ENCODE measurements at regions not wholly inside any gene's neighbourhood (a gene's known extent, or its start where the extent isn't known, plus 50 kb on each side); places are given as distances from the start of the nearest gene placed in this dataset.

GRCh38 chr11:127249576-127249975 is 249.0 kb upstream of the KIRREL3 start:
- Mint-ChIP-seq H3K9me3 (no peaks in the 10 kb centered on the region), H3K4me1 (peaks cover 21% of the 10 kb centered on the region)

DNA sequence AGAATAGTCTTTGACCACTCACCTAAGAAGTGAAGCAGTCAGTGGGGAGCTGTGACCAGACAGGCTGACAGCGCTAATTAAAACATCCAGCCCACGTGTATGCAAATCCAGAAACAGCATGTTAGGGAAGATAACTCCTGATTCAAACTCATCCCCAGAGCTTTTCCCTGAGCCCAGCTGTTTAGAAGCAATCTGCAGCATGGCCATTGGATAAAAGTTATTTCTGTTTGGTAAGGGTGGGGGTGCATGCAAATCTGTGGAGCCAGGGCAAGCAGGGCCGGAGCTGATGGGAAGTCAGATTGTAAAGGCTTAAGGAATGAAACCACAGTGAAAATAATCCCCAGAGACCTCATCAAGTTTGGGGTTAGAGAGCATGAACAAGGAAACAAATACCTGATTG is 247.9 kb upstream of the KIRREL3 start:
- TF ChIP-seq JUN (CRISPR knock-in tag; IDR thresholded peaks at IDR 0.05) (no peak), MAX (CRISPR knock-in tag; IDR thresholded peaks at IDR 0.05) (no peak), FOXJ3 (CRISPR knock-in tag; IDR thresholded peaks at IDR 0.05; ENCODE audit: borderline replicate concordance) (no peak), AFF4 (CRISPR knock-in tag; IDR thresholded peaks at IDR 0.05; ENCODE audit: borderline replicate concordance) (no peak), MXD4 (CRISPR knock-in tag; IDR thresholded peaks at IDR 0.05; ENCODE audit: borderline replicate concordance) (no peak), EMX1 (CRISPR knock-in tag; IDR thresholded peaks at IDR 0.05) (no peak), ZNF121 (CRISPR knock-in tag; IDR thresholded peaks at IDR 0.05) (no peak), FOXK1 (CRISPR knock-in tag; IDR thresholded peaks at IDR 0.05) (no peak), ZBTB21 (CRISPR knock-in tag; IDR thresholded peaks at IDR 0.05; ENCODE audit: borderline replicate concordance) (no peak)
- TF ChIP-seq, protein P1, sequence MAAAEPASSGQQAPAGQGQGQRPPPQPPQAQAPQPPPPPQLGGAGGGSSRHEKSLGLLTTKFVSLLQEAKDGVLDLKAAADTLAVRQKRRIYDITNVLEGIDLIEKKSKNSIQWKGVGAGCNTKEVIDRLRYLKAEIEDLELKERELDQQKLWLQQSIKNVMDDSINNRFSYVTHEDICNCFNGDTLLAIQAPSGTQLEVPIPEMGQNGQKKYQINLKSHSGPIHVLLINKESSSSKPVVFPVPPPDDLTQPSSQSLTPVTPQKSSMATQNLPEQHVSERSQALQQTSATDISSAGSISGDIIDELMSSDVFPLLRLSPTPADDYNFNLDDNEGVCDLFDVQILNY (CRISPR knock-in tag; IDR thresholded peaks at IDR 0.05): no peak
- TF ChIP-seq, protein P2, sequence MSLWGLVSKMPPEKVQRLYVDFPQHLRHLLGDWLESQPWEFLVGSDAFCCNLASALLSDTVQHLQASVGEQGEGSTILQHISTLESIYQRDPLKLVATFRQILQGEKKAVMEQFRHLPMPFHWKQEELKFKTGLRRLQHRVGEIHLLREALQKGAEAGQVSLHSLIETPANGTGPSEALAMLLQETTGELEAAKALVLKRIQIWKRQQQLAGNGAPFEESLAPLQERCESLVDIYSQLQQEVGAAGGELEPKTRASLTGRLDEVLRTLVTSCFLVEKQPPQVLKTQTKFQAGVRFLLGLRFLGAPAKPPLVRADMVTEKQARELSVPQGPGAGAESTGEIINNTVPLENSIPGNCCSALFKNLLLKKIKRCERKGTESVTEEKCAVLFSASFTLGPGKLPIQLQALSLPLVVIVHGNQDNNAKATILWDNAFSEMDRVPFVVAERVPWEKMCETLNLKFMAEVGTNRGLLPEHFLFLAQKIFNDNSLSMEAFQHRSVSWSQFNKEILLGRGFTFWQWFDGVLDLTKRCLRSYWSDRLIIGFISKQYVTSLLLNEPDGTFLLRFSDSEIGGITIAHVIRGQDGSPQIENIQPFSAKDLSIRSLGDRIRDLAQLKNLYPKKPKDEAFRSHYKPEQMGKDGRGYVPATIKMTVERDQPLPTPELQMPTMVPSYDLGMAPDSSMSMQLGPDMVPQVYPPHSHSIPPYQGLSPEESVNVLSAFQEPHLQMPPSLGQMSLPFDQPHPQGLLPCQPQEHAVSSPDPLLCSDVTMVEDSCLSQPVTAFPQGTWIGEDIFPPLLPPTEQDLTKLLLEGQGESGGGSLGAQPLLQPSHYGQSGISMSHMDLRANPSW (CRISPR knock-in tag; conservative IDR thresholded peaks at IDR 0.05; ENCODE audit: low read depth): no peak
- TF ChIP-seq, protein P3, sequence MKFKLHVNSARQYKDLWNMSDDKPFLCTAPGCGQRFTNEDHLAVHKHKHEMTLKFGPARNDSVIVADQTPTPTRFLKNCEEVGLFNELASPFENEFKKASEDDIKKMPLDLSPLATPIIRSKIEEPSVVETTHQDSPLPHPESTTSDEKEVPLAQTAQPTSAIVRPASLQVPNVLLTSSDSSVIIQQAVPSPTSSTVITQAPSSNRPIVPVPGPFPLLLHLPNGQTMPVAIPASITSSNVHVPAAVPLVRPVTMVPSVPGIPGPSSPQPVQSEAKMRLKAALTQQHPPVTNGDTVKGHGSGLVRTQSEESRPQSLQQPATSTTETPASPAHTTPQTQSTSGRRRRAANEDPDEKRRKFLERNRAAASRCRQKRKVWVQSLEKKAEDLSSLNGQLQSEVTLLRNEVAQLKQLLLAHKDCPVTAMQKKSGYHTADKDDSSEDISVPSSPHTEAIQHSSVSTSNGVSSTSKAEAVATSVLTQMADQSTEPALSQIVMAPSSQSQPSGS (CRISPR knock-in tag; IDR thresholded peaks at IDR 0.05; ENCODE audit: borderline replicate concordance, low read depth): no peak
- Mint-ChIP-seq H3K36me3 (no peaks in the 10 kb centered on the region), H3K27me3 (ENCODE audit: low read depth) (peaks cover 4% of the 10 kb centered on the region; the same call in 1 of the 2 replicates), H3K9me3 (no peaks in the 10 kb centered on the region), H3K4me3 (no peak overlapping the region), H3K27ac (no peak overlapping the region), H3K4me1 (peaks cover 21% of the 10 kb centered on the region)
- no peak for DNase-seq (ENCODE audit: low spot score)
- ChIA-PET POLR2A (no interaction called here), CTCF (interaction anchor here (0.9 kb wide), 1 partner anchor 258 kb away, joined by 3 read pairs; no protein-coding TSS in a partner anchor)
- no peak for ATAC-seq

More at GRCh38 chr11:127249576-127249975, 249.0 kb upstream of the KIRREL3 start:
- ChIA-PET POLR2A (no interaction called here), CTCF (no interaction called here)
- Mint-ChIP-seq H3K27me3 (ENCODE audit: low read depth) (peaks cover 4% of the 10 kb centered on the region; the same call in 1 of the 2 replicates), H3K36me3 (no peaks in the 10 kb centered on the region), H3K4me3 (no peak overlapping the region), H3K27ac (no peak overlapping the region)
- TF ChIP-seq NFATC4 (CRISPR knock-in tag; IDR thresholded peaks at IDR 0.05) (no peak), NFYB (CRISPR knock-in tag; conservative IDR thresholded peaks at IDR 0.05; ENCODE audit: low read depth) (no peak), ZNF138 (CRISPR knock-in tag; conservative IDR thresholded peaks at IDR 0.05) (no peak), CREM (CRISPR knock-in tag; IDR thresholded peaks at IDR 0.05) (no peak), TCF7 (CRISPR knock-in tag; IDR thresholded peaks at IDR 0.05; ENCODE audit: low read depth) (no peak), MAX (CRISPR knock-in tag; IDR thresholded peaks at IDR 0.05) (no peak), GTF2I (CRISPR knock-in tag; conservative IDR thresholded peaks at IDR 0.05) (no peak), IRF2 (CRISPR knock-in tag; IDR thresholded peaks at IDR 0.05; ENCODE audit: borderline replicate concordance, low read depth) (no peak), USF2 (CRISPR knock-in tag; IDR thresholded peaks at IDR 0.05) (no peak), HMGA2 (CRISPR knock-in tag; IDR thresholded peaks at IDR 0.05) (no peak), ZNF121 (CRISPR knock-in tag; IDR thresholded peaks at IDR 0.05) (no peak), ELF4 (CRISPR knock-in tag; IDR thresholded peaks at IDR 0.05; ENCODE audit: low read depth) (no peak), ATF3 (CRISPR knock-in tag; conservative IDR thresholded peaks at IDR 0.05) (no peak), ZNF671 (CRISPR knock-in tag; IDR thresholded peaks at IDR 0.05) (no peak)
- TF ChIP-seq, protein P2 (CRISPR knock-in tag; conservative IDR thresholded peaks at IDR 0.05; ENCODE audit: low read depth): no peak
- no peak for ATAC-seq
- no peak for DNase-seq (ENCODE audit: low spot score)

Measured in WTC11 (cell line).